GM23338 (cell line): ENCODE measurements at regions not wholly inside any gene's neighbourhood (a gene's known extent, or its start where the extent isn't known, plus 50 kb on each side); places are given as distances from the start of the nearest gene placed in this dataset.

Source experiments
- ATAC-seq: fragments of 200-7000 bp; cut with Tn5 transposase; 3 replicates; pipeline ENCODE4 v1.9.1; 2020
- DNase-seq: peaks from one replicate; pipeline ENCODE4 v3.0.0-alpha.2; 2015; ENCODE audit warnings: low spot score
- H2AFZ ChIP-seq: fragments of 200-600 bp; sonication (generic); 2 replicates; pipeline ENCODE4 v1.8.0; 2016; ENCODE audit warnings: antibody characterized with exemption, mild to moderate bottlenecking, moderate library complexity
- H3F3A ChIP-seq: fragments of 200-600 bp; sonication (generic); replicated peaks from 2 replicates; pipeline ENCODE4 v1.8.0; 2017; ENCODE audit warnings: antibody characterized with exemption, mixed run types, low read depth
- H3K27ac ChIP-seq: fragments of 200-600 bp; sonication (generic); 2 replicates; pipeline ENCODE4 v1.6.1; 2016; ENCODE audit warnings: low read depth
- H3K27me3 ChIP-seq: fragments of 200-600 bp; sonication (generic); 2 replicates; pipeline ENCODE4 v1.8.0; 2016; ENCODE audit warnings: mild to moderate bottlenecking, mixed run types, moderate library complexity; ENCODE audit not compliant: insufficient read depth
- H3K36me3 ChIP-seq: fragments of 200-600 bp; sonication (generic); 2 replicates; pipeline ENCODE4 v1.8.0; 2016; ENCODE audit warnings: mild to moderate bottlenecking; ENCODE audit not compliant: insufficient read depth
- H3K4me1 ChIP-seq: fragments of 200-600 bp; sonication (generic); 2 replicates; pipeline ENCODE4 v1.8.0; 2016; ENCODE audit warnings: mild to moderate bottlenecking, moderate library complexity; ENCODE audit not compliant: insufficient read depth
- H3K4me2 ChIP-seq: fragments of 200-600 bp; sonication (generic); 2 replicates; pipeline ENCODE4 v1.7.1; 2017; ENCODE audit warnings: mixed run types
- H3K4me3 ChIP-seq: fragments of 200-600 bp; sonication (generic); 2 replicates; pipeline ENCODE4 v1.6.1; 2016; ENCODE audit warnings: mixed run types
- H3K79me2 ChIP-seq: fragments of 200-600 bp; sonication (generic); replicated peaks from 2 replicates; pipeline ENCODE4 v1.8.0; 2017; ENCODE audit warnings: mild to moderate bottlenecking; ENCODE audit not compliant: insufficient read depth
- H3K9me2 ChIP-seq: fragments of 200-600 bp; sonication (generic); 2 replicates; pipeline ENCODE4 v1.8.0; 2017; ENCODE audit not compliant: insufficient read depth
- H4K20me1 ChIP-seq: fragments of 200-600 bp; sonication (generic); replicated peaks from 2 replicates; pipeline ENCODE4 v1.8.0; 2017; ENCODE audit warnings: mild to moderate bottlenecking; ENCODE audit not compliant: insufficient read depth
- H3K27ac Mint-ChIP-seq: 2 replicates; pipeline ENCODE4 v1.8.0; 2020; ENCODE audit warnings: inconsistent platforms, mild to moderate bottlenecking, moderate library complexity, mixed read lengths
- H3K27me3 Mint-ChIP-seq: 3 replicates; pipeline ENCODE4 v1.8.0; 2022; ENCODE audit warnings: low read depth, mild to moderate bottlenecking, moderate library complexity, mixed read lengths, inconsistent platforms; ENCODE audit not compliant: insufficient read depth, poor library complexity
- H3K36me3 Mint-ChIP-seq: 3 replicates; pipeline ENCODE4 v1.8.0; 2021; ENCODE audit warnings: low read depth, mild to moderate bottlenecking, inconsistent platforms, moderate library complexity, mixed read lengths
- H3K4me1 Mint-ChIP-seq: 3 replicates; pipeline ENCODE4 v1.8.0; 2020; ENCODE audit warnings: mild to moderate bottlenecking, inconsistent platforms, mixed read lengths
- H3K4me3 Mint-ChIP-seq: 3 replicates; pipeline ENCODE4 v1.8.0; 2021; ENCODE audit warnings: moderate library complexity, mild to moderate bottlenecking, inconsistent platforms, mixed read lengths
- H3K9me3 Mint-ChIP-seq: 3 replicates; pipeline ENCODE4 v1.8.0; 2020; ENCODE audit warnings: moderate library complexity, mild to moderate bottlenecking, inconsistent platforms, mixed read lengths
- EZH2 ChIP-seq: fragments of 200-600 bp; sonication (generic); IDR thresholded peaks from one replicate; pipeline ENCODE4 v1.8.0; 2017; ENCODE audit warnings: antibody characterized with exemption, mild to moderate bottlenecking, low read depth; ENCODE audit not compliant: unreplicated experiment
- JUNB ChIP-seq: IDR thresholded peaks from one replicate; pipeline ENCODE4 v1.6.1; 2016; ENCODE audit warnings: antibody characterized with exemption; ENCODE audit not compliant: unreplicated experiment
- NANOG ChIP-seq: IDR thresholded peaks from 2 replicates; pipeline ENCODE4 v1.6.1; 2016; ENCODE audit warnings: antibody characterized with exemption, borderline replicate concordance
- STAT1 ChIP-seq: IDR thresholded peaks from one replicate; pipeline ENCODE4 v1.6.1; 2016; ENCODE audit warnings: antibody characterized with exemption; ENCODE audit not compliant: unreplicated experiment
- ZNF462 ChIP-seq: fragments of 250-450 bp; sonication (Bioruptor Pico); IDR thresholded peaks from 2 replicates; pipeline ENCODE4 v1.5.0; 2020; ENCODE audit warnings: mild to moderate bottlenecking, moderate library complexity
- TF ChIP-seq, protein P1 (sequence below): IDR thresholded peaks from one replicate; pipeline ENCODE4 v1.6.1; 2018; ENCODE audit warnings: antibody characterized with exemption; ENCODE audit not compliant: unreplicated experiment

DNA sequence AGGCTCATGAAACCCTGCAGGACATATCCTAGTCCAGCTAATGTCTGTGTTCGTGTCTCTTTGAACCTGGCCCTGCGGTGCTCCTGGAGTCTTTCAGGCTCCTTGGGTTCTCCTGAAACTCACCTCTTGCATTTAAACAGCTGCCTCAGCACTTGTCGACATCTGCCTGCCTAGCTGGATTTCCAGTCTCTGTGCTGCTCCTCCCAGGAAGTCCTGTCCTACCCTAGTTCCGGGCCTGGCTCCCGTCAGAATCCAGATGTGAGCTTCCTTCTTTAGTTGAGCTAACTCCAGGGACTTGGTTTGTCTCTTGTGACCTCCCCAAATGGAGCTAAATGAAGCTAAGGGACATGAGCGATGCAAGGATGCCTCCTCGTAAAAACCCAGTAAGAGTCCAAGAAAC lies 155.2 kb upstream of the PIRT start (continued):
- TF ChIP-seq ZNF462 (CRISPR knock-in tag) (no peak), JUNB (no peak), EZH2 (no peak)
- TF ChIP-seq, protein P1, sequence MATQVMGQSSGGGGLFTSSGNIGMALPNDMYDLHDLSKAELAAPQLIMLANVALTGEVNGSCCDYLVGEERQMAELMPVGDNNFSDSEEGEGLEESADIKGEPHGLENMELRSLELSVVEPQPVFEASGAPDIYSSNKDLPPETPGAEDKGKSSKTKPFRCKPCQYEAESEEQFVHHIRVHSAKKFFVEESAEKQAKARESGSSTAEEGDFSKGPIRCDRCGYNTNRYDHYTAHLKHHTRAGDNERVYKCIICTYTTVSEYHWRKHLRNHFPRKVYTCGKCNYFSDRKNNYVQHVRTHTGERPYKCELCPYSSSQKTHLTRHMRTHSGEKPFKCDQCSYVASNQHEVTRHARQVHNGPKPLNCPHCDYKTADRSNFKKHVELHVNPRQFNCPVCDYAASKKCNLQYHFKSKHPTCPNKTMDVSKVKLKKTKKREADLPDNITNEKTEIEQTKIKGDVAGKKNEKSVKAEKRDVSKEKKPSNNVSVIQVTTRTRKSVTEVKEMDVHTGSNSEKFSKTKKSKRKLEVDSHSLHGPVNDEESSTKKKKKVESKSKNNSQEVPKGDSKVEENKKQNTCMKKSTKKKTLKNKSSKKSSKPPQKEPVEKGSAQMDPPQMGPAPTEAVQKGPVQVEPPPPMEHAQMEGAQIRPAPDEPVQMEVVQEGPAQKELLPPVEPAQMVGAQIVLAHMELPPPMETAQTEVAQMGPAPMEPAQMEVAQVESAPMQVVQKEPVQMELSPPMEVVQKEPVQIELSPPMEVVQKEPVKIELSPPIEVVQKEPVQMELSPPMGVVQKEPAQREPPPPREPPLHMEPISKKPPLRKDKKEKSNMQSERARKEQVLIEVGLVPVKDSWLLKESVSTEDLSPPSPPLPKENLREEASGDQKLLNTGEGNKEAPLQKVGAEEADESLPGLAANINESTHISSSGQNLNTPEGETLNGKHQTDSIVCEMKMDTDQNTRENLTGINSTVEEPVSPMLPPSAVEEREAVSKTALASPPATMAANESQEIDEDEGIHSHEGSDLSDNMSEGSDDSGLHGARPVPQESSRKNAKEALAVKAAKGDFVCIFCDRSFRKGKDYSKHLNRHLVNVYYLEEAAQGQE = no peak

- Histone ChIP-seq H3K9me2 (no peaks in the 10 kb centered on the region), H4K20me1 (no peaks in the 10 kb centered on the region), H3K27me3 (no peaks in the 10 kb centered on the region), H3K4me1 (no peaks in the 10 kb centered on the region), H3K4me2 (no peak overlapping the region), H3K79me2 (no peaks in the 10 kb centered on the region), H3F3A (no peaks in the 10 kb centered on the region), H2AFZ (no peak overlapping the region), H3K4me3 (no peak overlapping the region), H3K36me3 (no peaks in the 10 kb centered on the region; the same call in 1 of the 2 replicates), H3K27ac (no peak overlapping the region)
- H3K27me3 Mint-ChIP-seq = peaks cover 10% of the 10 kb centered on the region
- H3K27ac Mint-ChIP-seq = no peak overlapping the region
- H3K36me3 Mint-ChIP-seq = peaks cover 47% of the 10 kb centered on the region
- TF ChIP-seq STAT1 = no peak
- TF ChIP-seq NANOG = no peak
- H3K9me3 Mint-ChIP-seq = peaks cover 98% of the 10 kb centered on the region
- H3K4me1 Mint-ChIP-seq = no peaks in the 10 kb centered on the region
- DNase-seq (no peak), ATAC-seq (no peak)
- no peak overlapping the region for H3K4me3 Mint-ChIP-seq
Measured at GRCh38 chr17:10992106-10992880, 154.4 kb upstream of the PIRT start.
